ENCODE measurements at regions not wholly inside any gene's neighbourhood (a gene's known extent, or its start where the extent isn't known, plus 50 kb on each side); places are given as distances from the start of the nearest gene placed in this dataset.

DNA sequence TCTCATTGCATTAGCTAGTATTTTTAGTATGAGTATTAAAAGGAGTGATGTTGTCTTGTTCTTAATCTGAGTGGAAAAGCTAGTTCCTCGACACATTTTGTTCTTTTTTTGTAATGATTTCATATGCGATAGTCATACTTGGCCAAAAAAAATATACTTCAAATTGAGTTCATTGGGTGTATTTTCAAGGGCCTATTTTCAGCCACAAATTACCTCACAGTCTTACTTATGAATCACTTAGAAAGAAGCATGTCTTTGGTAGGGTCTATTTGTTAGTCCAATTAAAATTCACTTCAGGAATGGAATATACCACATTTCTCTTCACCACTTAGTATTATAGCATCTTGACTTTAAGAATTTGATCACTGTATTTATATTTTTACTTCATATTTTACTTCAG is 337.2 kb downstream of the CDH11 start:
- H3K27me3 Mint-ChIP-seq: no peaks in the 10 kb centered on the region
- peaks cover 4% of the 10 kb centered on the region for H3K9me3 Mint-ChIP-seq
- no peak overlapping the region for H3K27ac Mint-ChIP-seq
- ATAC-seq (ENCODE audit: low read depth) (no peak), DNase-seq (no peak)
- POLR2A ChIA-PET: no interaction called here
- no peak overlapping the region for H3K4me3 Mint-ChIP-seq
- no peaks in the 10 kb centered on the region for H3K36me3 Mint-ChIP-seq
- no peaks in the 10 kb centered on the region for H3K4me1 Mint-ChIP-seq

DNA sequence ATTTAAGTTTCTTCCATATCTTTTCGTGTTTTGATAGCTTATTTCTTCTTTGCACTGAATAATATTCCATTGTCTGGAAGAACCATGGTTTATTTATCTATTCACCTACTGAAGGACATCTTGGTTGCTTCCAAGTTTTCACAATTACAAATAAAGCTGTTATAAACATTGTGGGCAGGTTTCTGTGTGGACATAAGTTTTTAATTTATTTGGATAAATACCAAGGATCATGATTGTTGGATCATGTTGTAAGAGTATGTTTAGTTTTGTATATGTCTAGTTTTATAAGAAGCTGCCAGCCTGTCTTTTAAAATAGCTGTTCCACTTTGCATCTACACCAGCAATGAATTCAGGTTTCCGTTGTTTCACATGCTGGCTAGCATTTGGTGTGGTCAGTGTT is 339.4 kb downstream of the CDH11 start:
- H3K4me1 Mint-ChIP-seq: no peaks in the 10 kb centered on the region
- POLR2A ChIA-PET: no interaction called here
- peaks cover 2% of the 10 kb centered on the region for H3K9me3 Mint-ChIP-seq
- ATAC-seq (ENCODE audit: low read depth) (no peak), DNase-seq (no peak)
- H3K36me3 Mint-ChIP-seq: no peaks in the 10 kb centered on the region
- H3K4me3 Mint-ChIP-seq: no peak overlapping the region
- no peaks in the 10 kb centered on the region for H3K27me3 Mint-ChIP-seq
- no peak overlapping the region for H3K27ac Mint-ChIP-seq

DNA sequence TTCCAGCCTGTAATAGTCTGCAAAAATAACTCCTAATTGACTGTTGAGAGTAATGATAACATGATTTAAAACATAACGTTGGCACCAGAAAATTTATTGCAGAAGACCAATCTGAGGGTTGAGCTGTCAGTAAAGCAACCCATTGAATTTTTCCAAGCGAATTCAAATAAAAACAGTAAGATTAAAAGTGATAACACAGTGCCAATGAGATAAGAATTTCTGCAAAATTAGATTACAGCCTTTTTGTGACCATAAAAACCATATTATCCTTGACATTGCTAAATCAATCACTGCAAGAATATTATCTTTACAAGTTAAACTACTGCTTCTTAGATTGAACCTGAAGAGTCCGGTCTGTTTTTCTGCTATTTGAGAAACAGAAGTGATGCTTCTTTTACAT is 341.4 kb downstream of the CDH11 start:
- DNase-seq: no peak
- H3K27ac Mint-ChIP-seq: no peak overlapping the region
- H3K36me3 Mint-ChIP-seq: no peaks in the 10 kb centered on the region
- H3K4me1 Mint-ChIP-seq: no peaks in the 10 kb centered on the region
- no peaks in the 10 kb centered on the region for H3K27me3 Mint-ChIP-seq
- POLR2A ChIA-PET: no interaction called here
- no peak overlapping the region for H3K4me3 Mint-ChIP-seq
- no peak for ATAC-seq (ENCODE audit: low read depth)
- no peaks in the 10 kb centered on the region for H3K9me3 Mint-ChIP-seq

DNA sequence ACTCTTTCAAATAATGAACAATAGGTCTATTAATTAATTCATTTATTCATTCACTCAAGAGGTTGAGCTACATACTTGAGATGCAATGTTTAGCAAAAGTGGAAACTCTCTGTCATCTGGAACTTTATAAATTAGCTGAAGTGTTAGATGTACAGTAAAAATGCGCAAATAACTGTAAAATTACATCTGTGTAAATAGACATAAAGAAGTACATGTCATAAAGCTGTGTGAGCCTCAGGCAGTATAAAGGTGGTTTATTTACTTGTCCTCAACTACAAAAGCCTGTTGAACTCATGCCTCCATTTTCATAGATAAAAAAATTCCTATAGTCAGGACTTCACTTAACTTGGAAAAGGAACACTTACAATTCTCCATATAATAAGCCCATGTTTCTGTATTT is 343.1 kb downstream of the CDH11 start:
- POLR2A ChIA-PET: no interaction called here
- H3K4me1 Mint-ChIP-seq: no peaks in the 10 kb centered on the region
- peaks cover 2% of the 10 kb centered on the region for H3K9me3 Mint-ChIP-seq
- no peaks in the 10 kb centered on the region for H3K36me3 Mint-ChIP-seq
- DNase-seq (no peak), ATAC-seq (ENCODE audit: low read depth) (no peak)
- no peaks in the 10 kb centered on the region for H3K27me3 Mint-ChIP-seq
- H3K27ac Mint-ChIP-seq: no peak overlapping the region
- H3K4me3 Mint-ChIP-seq: no peak overlapping the region

DNA sequence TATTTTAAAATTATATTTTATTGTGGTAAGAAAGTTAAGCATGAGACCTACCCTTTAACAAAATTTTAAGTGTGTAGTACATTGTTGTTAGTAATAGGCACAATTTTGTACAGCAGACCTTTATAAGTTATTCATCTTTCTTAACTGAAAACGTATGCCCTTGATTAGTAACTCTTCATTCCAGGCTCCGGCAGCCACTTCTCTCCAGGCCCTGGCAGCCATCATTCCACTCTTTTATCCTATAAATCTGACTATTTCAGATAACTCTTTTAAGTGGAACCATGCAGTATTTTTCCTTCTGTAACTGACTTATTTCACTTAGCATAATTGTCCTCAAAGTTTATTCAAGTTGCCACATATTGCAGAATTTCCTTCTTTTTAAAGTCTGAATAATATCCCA is 348.2 kb downstream of the CDH11 start:
- Mint-ChIP-seq H3K27me3 (no peaks in the 10 kb centered on the region), H3K4me1 (no peaks in the 10 kb centered on the region), H3K9me3 (peaks cover 6% of the 10 kb centered on the region), H3K36me3 (no peaks in the 10 kb centered on the region), H3K27ac (no peak overlapping the region), H3K4me3 (no peak overlapping the region)
- POLR2A ChIA-PET: no interaction called here
- ATAC-seq (ENCODE audit: low read depth) (no peak), DNase-seq (no peak)

DNA sequence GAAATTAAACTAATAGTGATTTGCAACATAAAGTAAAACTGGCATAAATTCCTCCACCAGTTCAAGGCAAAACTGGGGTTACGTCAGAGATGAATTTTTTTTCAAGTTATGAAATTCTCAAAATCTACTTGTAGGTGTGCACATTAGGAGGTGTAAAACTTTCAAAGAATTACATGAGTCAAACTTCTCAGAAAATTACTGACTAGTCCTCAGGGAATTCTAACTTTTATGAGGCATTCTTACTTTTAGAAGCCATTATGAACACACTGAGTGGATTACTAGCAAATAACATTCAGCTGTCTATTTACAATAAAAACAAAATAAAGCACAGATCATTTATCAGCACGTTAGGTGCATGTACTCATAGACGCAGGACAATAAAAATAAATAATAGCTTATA is 348.7 kb downstream of the CDH11 start:
- H3K27ac Mint-ChIP-seq: no peak overlapping the region
- H3K36me3 Mint-ChIP-seq: no peaks in the 10 kb centered on the region
- DNase-seq: no peak
- POLR2A ChIA-PET: no interaction called here
- no peak for ATAC-seq (ENCODE audit: low read depth)
- no peaks in the 10 kb centered on the region for H3K27me3 Mint-ChIP-seq
- H3K4me3 Mint-ChIP-seq: no peak overlapping the region
- no peaks in the 10 kb centered on the region for H3K4me1 Mint-ChIP-seq
- peaks cover 6% of the 10 kb centered on the region for H3K9me3 Mint-ChIP-seq

DNA sequence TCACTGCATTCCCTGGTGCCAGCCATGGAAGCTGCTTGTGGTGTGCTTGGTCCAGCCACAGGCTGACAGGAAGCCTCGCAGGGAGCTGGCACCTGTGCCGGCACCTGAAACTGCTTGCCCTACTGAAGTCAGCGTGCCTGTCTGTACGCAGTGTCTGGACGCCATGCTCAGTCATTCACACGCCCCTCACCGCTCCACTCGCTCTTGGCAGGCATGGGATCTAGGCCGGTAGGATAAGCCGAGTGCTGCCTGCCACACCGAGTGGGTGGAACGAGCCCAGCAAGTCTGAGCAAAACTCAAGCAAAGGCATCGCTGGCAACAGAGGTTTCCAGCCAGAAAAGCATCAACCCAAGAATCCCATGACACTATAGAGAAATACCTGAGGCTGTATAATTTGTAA is 350.6 kb downstream of the CDH11 start:
- Mint-ChIP-seq H3K36me3 (no peaks in the 10 kb centered on the region), H3K4me1 (no peaks in the 10 kb centered on the region), H3K27me3 (no peaks in the 10 kb centered on the region), H3K4me3 (no peak overlapping the region), H3K9me3 (peaks cover 8% of the 10 kb centered on the region), H3K27ac (no peak overlapping the region)
- DNase-seq (no peak), ATAC-seq (ENCODE audit: low read depth) (no peak)
- POLR2A ChIA-PET: no interaction called here

DNA sequence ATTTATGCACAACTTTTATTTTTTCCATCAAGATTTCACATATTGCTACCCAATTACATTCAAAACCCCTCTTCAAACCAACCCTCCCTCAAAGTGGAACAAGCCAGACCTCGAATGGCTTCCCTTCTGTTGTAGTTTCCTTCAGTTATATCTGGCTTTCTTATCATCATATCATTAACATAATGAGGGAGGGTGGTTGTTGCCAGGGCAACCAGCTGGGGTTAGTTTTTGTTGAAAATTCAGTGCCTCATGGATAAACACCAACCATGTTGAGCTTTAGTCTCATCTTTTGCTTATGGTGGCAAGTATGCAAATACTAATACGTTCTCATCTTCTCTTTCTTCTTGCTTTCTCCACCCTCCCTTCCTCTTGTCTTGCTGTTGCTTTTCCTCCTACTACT is 359.7 kb downstream of the CDH11 start:
- H3K36me3 Mint-ChIP-seq: no peaks in the 10 kb centered on the region
- no peak overlapping the region for H3K4me3 Mint-ChIP-seq
- H3K27ac Mint-ChIP-seq: no peak overlapping the region
- no peaks in the 10 kb centered on the region for H3K4me1 Mint-ChIP-seq
- H3K27me3 Mint-ChIP-seq: no peaks in the 10 kb centered on the region
- ATAC-seq (ENCODE audit: low read depth): no peak
- no peak for DNase-seq
- peaks cover 9% of the 10 kb centered on the region for H3K9me3 Mint-ChIP-seq
- POLR2A ChIA-PET: no interaction called here

DNA sequence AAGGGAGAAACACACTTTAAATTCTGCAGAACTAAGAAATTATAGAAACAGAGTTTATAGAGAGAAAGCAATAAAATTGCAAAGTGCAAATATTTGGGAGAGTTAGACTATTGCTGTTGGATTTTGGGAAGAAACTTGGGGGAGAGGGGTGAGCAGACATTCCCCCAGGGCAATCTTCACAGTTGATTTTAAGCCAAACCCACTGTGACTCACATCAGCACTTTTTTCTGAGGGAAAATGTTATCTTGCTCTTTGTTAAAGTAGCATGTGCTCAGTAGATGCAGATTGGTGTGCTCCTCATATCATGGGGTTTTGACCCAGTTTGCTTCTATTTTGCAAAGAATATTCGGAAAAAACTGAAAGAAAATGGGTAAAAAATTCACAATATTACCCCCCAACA is 367.6 kb downstream of the CDH11 start:
- no peaks in the 10 kb centered on the region for H3K4me1 Mint-ChIP-seq
- POLR2A ChIA-PET: no interaction called here
- H3K9me3 Mint-ChIP-seq: peaks cover 9% of the 10 kb centered on the region
- H3K27ac Mint-ChIP-seq: no peak overlapping the region
- ATAC-seq (ENCODE audit: low read depth): no peak
- no peaks in the 10 kb centered on the region for H3K27me3 Mint-ChIP-seq
- no peak overlapping the region for H3K4me3 Mint-ChIP-seq
- no peaks in the 10 kb centered on the region for H3K36me3 Mint-ChIP-seq
- no peak for DNase-seq

DNA sequence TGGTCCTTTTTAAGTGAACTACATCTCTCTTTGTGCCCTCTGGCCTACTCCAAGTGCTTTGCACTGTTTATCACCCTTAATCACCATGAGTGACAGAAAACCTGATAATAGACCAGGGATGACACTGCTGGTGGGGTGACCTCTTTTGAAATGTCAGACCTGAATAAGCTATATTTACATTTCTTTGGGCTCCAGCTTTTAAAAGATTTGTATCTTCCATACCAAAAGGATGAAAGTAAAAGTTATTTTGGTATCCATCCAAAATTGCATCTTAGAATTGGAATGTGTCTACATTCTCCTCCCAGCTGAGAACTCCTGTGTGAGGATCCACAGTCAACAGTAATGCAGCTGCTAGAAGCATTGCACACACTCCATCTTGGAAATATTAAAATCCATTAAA is 370.0 kb downstream of the CDH11 start:
- H3K36me3 Mint-ChIP-seq: no peaks in the 10 kb centered on the region

DNA sequence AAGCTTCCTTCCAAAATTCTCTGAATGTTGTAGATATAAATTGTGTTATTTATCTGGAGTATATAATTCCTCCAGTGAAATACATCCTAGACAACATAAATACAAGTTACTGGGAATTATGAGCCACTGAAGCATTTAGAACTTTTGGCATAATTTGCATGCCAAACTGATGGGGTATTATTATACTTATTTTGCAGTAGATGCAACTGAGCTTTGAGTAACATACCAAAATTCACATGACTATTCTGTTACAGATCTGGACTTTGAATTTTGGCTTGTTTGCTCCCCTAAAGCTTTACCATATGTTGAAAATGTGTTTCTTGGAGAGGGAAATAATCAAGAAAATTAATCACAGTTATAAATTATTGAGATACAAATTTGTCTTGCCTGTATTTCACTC is 372.5 kb downstream of the CDH11 start:
- H3K4me3 Mint-ChIP-seq: no peak overlapping the region
- no peaks in the 10 kb centered on the region for H3K36me3 Mint-ChIP-seq
- H3K4me1 Mint-ChIP-seq: no peaks in the 10 kb centered on the region
- POLR2A ChIA-PET: no interaction called here
- no peak overlapping the region for H3K27ac Mint-ChIP-seq
- H3K9me3 Mint-ChIP-seq: peaks cover 10% of the 10 kb centered on the region
- no peak for ATAC-seq (ENCODE audit: low read depth)
- H3K27me3 Mint-ChIP-seq: no peaks in the 10 kb centered on the region
- DNase-seq: no peak

More for the DNA sequence above, 370.0 kb downstream of the CDH11 start:
- POLR2A ChIA-PET: no interaction called here
- Mint-ChIP-seq H3K9me3 (peaks cover 13% of the 10 kb centered on the region), H3K4me3 (no peak overlapping the region), H3K4me1 (no peaks in the 10 kb centered on the region), H3K27me3 (no peaks in the 10 kb centered on the region), H3K27ac (no peak overlapping the region)
- ATAC-seq (ENCODE audit: low read depth) (no peak), DNase-seq (no peak)

DNA sequence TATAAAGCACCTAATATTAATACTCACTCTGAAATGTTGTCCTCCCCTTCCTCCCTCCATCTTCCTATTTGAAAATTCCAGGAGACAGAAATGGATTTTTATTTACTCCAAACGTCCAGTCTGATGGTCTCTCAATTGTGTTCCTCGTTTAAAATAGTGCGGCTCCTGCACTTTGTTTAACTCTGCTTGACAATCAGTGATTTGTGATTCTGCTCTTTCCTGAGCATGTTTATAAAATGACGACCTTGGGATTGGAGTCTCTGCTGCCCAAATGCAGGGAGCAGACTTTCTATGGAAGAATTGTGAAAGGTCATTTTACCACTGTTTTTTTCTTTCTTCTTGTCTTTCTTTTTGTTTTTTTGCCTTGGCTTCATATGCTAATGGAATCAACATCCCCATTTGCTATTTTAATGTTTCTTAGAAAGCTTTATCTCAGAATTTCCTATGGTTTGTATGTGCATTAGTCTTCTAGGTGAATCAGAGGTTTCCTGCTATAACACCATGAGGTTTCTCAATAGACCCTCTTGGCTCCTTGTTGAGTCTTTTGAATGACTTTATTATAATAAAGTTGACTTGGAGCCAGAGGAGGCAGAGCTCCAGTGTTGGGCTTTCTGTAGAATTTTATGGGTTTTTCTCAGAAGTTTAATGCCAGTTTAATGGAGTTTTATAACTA is 376.5 kb downstream of the CDH11 start:
- no peaks in the 10 kb centered on the region for H3K36me3 Mint-ChIP-seq
- ATAC-seq (ENCODE audit: low read depth) (no peak), DNase-seq (no peak)
- no peak overlapping the region for H3K27ac Mint-ChIP-seq
- H3K9me3 Mint-ChIP-seq: peaks cover 9% of the 10 kb centered on the region
- POLR2A ChIA-PET: no interaction called here
- no peak overlapping the region for H3K4me3 Mint-ChIP-seq
- no peaks in the 10 kb centered on the region for H3K27me3 Mint-ChIP-seq
- no peaks in the 10 kb centered on the region for H3K4me1 Mint-ChIP-seq

DNA sequence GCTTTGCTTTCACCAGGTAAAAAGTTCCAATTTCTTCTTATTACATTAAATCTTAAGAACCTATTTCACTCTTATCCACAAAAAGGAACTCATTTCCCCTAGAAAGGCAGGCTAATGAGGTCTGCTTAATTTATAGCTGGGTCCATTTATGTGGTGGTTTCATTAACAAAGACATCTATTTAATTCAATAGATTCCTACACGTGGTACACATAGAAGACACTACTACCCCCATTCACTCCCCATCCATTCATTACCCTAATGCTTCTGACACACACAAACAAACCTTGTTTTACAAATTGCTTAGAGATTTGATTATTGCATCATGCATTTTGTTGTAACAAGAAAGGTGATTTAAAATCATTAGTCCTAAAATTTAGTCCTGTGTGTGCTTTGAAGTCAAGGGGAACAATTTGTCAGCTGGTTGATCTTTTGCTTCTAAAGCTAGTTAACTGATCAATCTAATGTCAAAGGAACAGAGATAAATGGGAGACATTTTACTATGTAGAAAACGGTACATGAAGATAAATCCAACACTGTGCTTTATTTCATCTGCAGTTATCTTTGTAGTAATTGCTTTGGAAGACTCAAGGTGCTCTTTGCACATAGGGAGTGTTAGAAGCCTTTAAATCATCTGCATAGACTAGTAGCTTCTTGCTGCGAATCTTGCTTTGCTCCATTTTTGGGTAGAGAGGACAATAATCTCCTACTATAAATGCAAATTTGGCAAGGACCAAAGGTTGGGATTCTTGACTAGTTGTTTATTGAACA is 379.2 kb downstream of the CDH11 start:
- no peaks in the 10 kb centered on the region for H3K36me3 Mint-ChIP-seq

DNA sequence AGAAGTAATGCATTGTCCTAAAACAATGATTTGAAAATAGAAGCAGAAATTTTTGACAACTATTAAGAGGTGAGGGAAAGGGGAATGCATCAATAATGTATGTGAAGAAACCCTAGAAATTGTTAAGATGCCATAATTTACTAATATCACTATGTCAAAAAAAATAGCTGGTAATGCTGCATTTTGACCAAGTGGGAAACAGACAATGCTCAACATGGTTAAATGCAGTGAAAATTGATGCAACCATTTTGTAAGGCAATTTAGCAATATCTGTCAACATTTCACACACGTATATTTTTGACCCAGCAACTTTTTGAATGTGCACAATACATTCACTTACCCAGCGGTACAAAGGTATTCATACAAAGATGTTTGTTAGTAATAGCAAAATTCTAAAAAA is 381.6 kb downstream of the CDH11 start:
- no peaks in the 10 kb centered on the region for H3K27me3 Mint-ChIP-seq
- ATAC-seq (ENCODE audit: low read depth): no peak
- H3K27ac Mint-ChIP-seq: no peak overlapping the region
- DNase-seq: no peak
- H3K4me1 Mint-ChIP-seq: no peaks in the 10 kb centered on the region
- no peak overlapping the region for H3K4me3 Mint-ChIP-seq
- H3K36me3 Mint-ChIP-seq: no peaks in the 10 kb centered on the region
- peaks cover 8% of the 10 kb centered on the region for H3K9me3 Mint-ChIP-seq
- POLR2A ChIA-PET: no interaction called here

More for the DNA sequence above, 379.2 kb downstream of the CDH11 start:
- POLR2A ChIA-PET: no interaction called here
- Mint-ChIP-seq H3K27me3 (no peaks in the 10 kb centered on the region), H3K4me1 (no peaks in the 10 kb centered on the region), H3K27ac (no peak overlapping the region), H3K9me3 (peaks cover 9% of the 10 kb centered on the region), H3K4me3 (no peak overlapping the region)
- ATAC-seq (ENCODE audit: low read depth) (no peak), DNase-seq (no peak)
